HG03378 (cell line): ENCODE measurements at regions not wholly inside any gene's neighbourhood (a gene's known extent, or its start where the extent isn't known, plus 50 kb on each side); places are given as distances from the start of the nearest gene placed in this dataset.

Source experiments
- ATAC-seq: cut with Tn5 transposase; IDR thresholded peaks from one replicate; pipeline ENCODE4 v1.9.1; 2021; ENCODE audit warnings: mild to moderate bottlenecking, moderate library complexity; ENCODE audit not compliant: unreplicated experiment

GRCh38 chr9:90033028-90033650 is 428.3 kb downstream of the GADD45G start:
- ATAC-seq: no peak

DNA sequence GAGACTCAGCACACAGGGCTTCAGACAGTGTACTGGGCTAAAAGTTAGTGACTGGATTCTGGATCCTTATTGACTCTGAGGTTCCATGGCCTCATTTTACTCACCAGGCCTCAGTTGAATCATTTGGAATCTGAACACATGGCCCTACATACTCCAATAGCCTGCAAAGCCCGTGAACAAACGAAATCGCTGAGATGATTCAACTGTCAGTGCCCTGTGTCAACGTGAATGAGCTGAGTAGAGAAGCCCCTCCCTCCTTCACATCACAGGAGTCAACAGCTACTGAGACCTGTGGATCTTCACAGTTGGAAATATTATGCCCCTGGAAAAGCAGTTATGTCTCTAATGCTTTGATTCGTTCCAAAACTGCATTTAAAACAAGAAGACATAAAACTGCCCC is 429.3 kb downstream of the GADD45G start:
- ATAC-seq: no peak

- ATAC-seq: no peak
These were observed 430.7 kb downstream of the GADD45G start for GRCh38 chr9:90035471-90035870.

- ATAC-seq: no peak
These were observed 432.5 kb downstream of the GADD45G start for GRCh38 chr9:90037146-90037797.

DNA sequence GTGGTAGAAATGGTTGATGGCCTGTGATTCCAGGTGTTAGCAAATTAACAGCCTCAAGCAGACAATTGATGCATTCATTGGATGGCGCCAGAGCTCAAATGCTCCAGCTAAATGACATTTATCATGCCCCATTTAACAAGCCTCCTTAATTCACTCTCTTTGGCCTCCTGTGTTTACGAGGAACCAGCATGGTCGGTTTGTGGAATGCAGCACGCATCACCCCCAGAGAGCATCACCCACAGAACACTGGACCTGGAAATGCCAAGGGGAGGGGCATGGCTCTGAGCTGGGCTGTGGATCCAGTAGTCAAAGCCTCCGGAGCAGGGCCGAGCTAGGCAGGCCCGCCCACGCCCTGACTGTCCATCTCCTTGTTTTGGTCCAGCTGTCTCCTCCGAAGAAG is 434.0 kb downstream of the GADD45G start:
- no peak for ATAC-seq

DNA sequence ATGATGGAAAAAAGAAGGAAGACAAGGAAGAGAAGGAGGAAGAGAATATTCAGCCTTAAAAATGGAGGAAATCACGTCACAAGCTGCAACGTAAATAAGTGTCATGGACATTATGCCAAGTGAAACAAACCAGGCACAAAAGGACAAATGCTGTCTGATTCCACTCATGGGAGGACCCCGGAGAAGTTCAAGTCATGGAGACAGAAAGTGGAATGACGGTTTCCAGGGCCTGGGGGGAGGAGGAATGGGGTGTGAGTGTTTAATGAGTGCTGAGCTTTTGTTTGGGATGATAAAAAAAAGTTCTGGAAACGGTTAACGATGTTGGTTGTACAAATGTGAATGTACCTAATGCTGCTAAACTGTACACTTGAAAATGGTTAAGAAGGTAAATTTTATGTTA is 439.5 kb downstream of the GADD45G start:
- ATAC-seq: no peak

DNA sequence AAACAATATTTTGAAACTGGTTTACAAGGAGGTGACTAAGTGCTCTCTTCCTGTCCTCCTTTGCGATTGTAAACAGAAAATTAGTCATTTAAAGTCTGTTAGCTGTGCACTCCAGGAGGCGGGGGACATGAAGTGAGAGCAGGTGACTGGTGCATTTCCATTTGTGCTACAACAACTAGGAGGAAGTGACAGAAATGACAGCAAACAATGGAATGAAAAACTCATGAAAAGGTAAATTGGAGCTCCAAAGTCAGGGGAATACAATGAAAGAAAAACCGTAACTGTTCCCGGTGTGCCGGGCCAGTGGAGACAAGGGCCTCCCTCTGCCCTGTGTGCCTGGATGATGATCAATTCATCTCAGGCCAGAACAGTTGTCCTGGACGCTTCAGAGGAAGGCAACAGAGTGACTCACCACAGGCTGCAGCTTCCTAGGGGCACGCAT is 439.9 kb downstream of the GADD45G start:
- no peak for ATAC-seq

DNA sequence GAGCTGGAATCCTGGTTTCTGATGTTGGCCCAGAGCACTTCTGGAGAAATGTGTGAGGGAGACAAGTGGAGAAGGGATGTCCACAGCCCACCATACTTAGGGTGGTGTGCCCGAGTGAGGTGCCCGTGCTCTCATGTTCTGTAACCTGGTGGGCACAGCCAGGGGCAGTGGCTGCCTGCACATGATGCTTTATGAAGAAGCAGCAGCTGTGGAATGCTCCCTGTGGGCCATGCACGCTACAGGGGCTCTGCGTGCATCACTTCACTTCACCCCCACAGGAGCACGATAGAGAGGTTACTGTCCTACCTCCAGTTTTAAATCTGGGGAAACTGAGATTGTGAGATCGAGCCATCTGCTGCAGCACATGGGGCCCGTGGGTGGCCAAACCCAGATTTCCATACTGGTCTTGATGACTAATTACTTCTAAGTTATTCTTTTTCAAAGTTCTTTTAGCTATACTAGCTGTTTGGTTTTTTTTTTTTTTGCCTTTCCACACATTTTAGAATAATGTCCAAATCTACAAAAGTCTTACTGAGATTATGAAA is 441.6 kb downstream of the GADD45G start:
- no peak for ATAC-seq

- ATAC-seq: no peak
These were observed 443.0 kb downstream of the GADD45G start for GRCh38 chr9:90047828-90048227.

GRCh38 chr9:90052366-90052765 is 447.6 kb downstream of the GADD45G start:
- ATAC-seq: no peak

- no peak for ATAC-seq
These were observed 448.2 kb downstream of the GADD45G start for GRCh38 chr9:90053027-90053426.

GRCh38 chr9:90054810-90055209 is 450.0 kb downstream of the GADD45G start:
- no peak for ATAC-seq

DNA sequence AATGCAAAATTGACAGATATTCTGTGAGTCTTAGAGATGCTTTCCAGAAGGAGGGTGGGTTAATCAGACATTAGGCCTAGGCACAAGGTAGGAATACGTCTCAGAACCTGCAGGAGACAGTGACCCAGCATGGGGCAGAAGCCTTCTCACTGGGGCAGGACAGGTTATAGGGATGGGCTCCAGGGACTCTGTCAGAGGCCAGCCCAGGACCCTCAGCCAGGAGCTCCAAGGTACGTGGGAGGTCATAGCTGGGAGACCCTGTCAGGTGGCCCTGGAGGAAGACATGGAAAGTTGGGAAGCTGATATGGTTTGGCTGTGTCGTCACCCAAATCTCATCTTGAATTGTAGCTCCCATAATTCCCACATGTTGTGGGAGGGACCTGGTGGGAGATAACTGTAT is 450.4 kb downstream of the GADD45G start:
- ATAC-seq: no peak

- ATAC-seq: no peak
These were observed 452.5 kb downstream of the GADD45G start for GRCh38 chr9:90057361-90057760.

DNA sequence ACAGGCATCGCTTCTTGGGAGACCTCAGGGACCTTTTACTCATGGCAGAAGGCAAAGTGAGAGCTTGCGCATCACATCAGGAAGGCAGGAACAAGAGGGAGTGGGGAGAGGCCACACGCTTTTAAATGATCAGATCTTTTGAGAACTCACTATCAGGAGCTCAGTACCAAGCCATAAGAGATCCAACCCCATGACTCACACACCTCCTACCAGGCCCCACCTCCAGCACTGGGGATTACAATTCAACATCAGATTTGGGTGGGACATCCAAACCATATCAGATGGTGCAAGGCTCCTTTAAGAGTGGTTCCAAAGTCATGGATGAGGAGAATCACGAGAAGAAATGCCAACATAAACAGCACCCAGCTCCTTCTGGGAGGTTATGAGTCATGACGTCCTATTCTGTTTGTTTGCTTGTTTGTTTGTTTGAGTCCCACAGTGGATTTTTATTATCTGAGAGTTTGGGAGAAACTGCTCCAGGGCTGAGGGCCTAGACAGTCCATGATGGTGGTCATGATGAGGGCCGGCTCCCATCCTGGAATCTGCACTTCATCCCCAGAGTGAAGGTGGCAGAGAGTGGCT is 453.5 kb downstream of the GADD45G start:
- no peak for ATAC-seq

- ATAC-seq: no peak
These were observed 454.6 kb downstream of the GADD45G start for GRCh38 chr9:90059436-90059835.

- ATAC-seq: no peak
These were observed 455.4 kb downstream of the GADD45G start for GRCh38 chr9:90060256-90060655.

- no peak for ATAC-seq
These were observed 456.4 kb downstream of the GADD45G start for GRCh38 chr9:90061187-90061586.

- ATAC-seq: no peak
These were observed 458.2 kb downstream of the GADD45G start for GRCh38 chr9:90062982-90063381.

DNA sequence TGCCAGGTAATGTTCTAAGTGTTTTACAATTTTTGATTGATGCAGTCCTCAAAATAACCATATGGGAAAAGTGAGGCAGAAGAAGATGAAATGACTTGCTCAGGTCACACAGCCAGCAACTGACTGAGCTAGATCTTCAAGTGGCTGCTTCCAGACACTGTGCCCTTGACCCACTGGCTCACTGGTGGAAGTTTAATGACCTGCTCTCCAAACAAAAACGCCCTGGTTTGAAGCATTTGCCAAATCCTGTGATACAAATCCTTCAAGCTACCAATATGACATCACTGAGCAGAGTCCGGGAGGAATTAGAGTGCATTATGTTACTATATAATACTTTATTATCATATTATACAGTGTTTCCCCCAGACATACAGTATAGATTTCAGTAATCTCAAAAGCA is 459.4 kb downstream of the GADD45G start:
- ATAC-seq: no peak

GRCh38 chr9:90064971-90065370 is 460.2 kb downstream of the GADD45G start:
- ATAC-seq: no peak

DNA sequence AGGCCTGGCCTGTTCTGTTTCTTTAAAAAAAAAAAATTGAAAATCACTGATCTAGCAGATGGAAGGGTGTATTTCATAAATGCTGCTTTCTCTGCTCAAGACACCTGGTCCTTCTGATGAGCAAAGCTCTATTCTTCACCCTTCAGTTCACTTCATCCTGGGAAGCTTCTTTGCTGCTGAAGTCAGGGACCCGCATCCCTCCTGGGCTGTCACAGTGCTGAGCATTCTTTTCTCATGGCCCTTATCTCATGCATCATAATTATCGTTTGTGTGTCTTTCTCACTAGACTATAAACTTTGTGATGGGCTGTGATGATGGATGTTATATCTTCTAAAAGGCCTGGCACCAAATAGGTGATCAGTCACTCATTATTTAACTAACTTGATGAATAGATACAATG is 461.0 kb downstream of the GADD45G start:
- ATAC-seq: no peak
